GM12892 (cell line): ENCODE measurements at regions not wholly inside any gene's neighbourhood (a gene's known extent, or its start where the extent isn't known, plus 50 kb on each side); places are given as distances from the start of the nearest gene placed in this dataset.

Experiments
- POLR2A ChIP-seq: IDR thresholded peaks from 2 replicates; pipeline ENCODE4 v1.6.1; 2011; ENCODE audit warnings: low read depth, low read length, control low read depth
- POLR2AphosphoS5 ChIP-seq: IDR thresholded peaks from 2 replicates; pipeline ENCODE4 v1.6.1; 2011; ENCODE audit warnings: low read depth, low read length, control low read depth
- TAF1 ChIP-seq: IDR thresholded peaks from 2 replicates; pipeline ENCODE4 v1.6.1; 2011; ENCODE audit warnings: low read depth, mild to moderate bottlenecking, control low read depth, low read length, borderline replicate concordance

DNA sequence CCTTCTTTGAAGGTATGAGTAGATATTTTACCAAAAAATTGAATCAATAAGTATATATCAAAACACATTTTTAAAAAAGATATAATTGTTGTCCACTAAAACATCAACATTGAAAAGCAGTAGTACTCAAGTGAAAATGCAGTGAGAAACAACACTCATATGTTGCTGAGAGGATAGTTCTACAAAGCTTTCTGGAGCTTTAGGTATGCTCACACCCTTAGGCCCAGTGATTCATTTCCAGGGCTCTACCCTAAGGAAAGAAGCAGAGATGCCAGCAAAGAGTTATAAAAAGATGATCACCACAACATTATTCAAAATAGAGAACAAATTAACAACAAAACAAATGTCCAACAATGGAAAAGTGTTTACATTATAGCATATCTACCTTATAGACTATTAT, 197.3 kb upstream of the CCDC150 start:
- TF ChIP-seq POLR2A (no peak), POLR2AphosphoS5 (no peak), TAF1 (no peak)
